DOHH2 (cell line): ENCODE measurements at regions not wholly inside any gene's neighbourhood (a gene's known extent, or its start where the extent isn't known, plus 50 kb on each side); places are given as distances from the start of the nearest gene placed in this dataset.

Source experiments
- H3F3A ChIP-seq: fragments of 200-600 bp; sonication (generic), shearing (Covaris generic); 2 replicates; pipeline ENCODE4 v1.6.0; 2016; ENCODE audit warnings: antibody characterized with exemption, mild to moderate bottlenecking; ENCODE audit not compliant: control insufficient read depth, insufficient read depth
- H3K27ac ChIP-seq: fragments of 200-600 bp; sonication (generic); 2 replicates; pipeline ENCODE4 v1.5.1; 2014; ENCODE audit warnings: low read depth, mild to moderate bottlenecking, low read length, moderate library complexity
- H3K27me3 ChIP-seq: fragments of 200-600 bp; sonication (generic); 2 replicates; pipeline ENCODE4 v1.6.1; 2014; ENCODE audit warnings: mild to moderate bottlenecking, low read length, mixed read lengths; ENCODE audit not compliant: control insufficient read depth
- H3K36me3 ChIP-seq: fragments of 200-600 bp; sonication (generic); 2 replicates; pipeline ENCODE4 v1.6.1; 2014; ENCODE audit warnings: mild to moderate bottlenecking, low read length, moderate library complexity, mixed read lengths; ENCODE audit not compliant: control insufficient read depth
- H3K4me1 ChIP-seq: fragments of 200-600 bp; sonication (generic); 2 replicates; pipeline ENCODE4 v1.6.1; 2014; ENCODE audit warnings: mild to moderate bottlenecking, low read length, mixed read lengths; ENCODE audit not compliant: control insufficient read depth
- H3K4me2 ChIP-seq: fragments of 200-600 bp; sonication (generic); 2 replicates; pipeline ENCODE4 v1.6.0; 2014; ENCODE audit warnings: mild to moderate bottlenecking, low read length, moderate library complexity
- H3K4me3 ChIP-seq: fragments of 200-600 bp; sonication (generic); 2 replicates; pipeline ENCODE4 v1.5.1; 2014; ENCODE audit warnings: mild to moderate bottlenecking, low read length, mixed read lengths
- H3K79me2 ChIP-seq: fragments of 200-600 bp; sonication (generic); 2 replicates; pipeline ENCODE4 v1.6.1; 2014; ENCODE audit warnings: mild to moderate bottlenecking, low read length, mixed read lengths; ENCODE audit not compliant: control insufficient read depth
- H3K9me2 ChIP-seq: fragments of 200-600 bp; sonication (generic); replicated peaks from 2 replicates; pipeline ENCODE4 v1.6.1; 2014; ENCODE audit warnings: mild to moderate bottlenecking, low read length, mixed read lengths; ENCODE audit not compliant: control insufficient read depth
- H3K9me3 ChIP-seq: fragments of 200-600 bp; sonication (generic); 2 replicates; pipeline ENCODE4 v1.6.1; 2014; ENCODE audit warnings: antibody characterized with exemption, low read length, mixed read lengths; ENCODE audit not compliant: control insufficient read depth, insufficient read depth
- H4K20me1 ChIP-seq: fragments of 200-600 bp; sonication (generic); 2 replicates; pipeline ENCODE4 v1.6.0; 2014; ENCODE audit warnings: low read depth, mild to moderate bottlenecking, antibody characterized with exemption, low read length, moderate library complexity; ENCODE audit not compliant: control insufficient read depth, insufficient read depth
- EZH2phosphoT487 ChIP-seq: fragments of 200-600 bp; sonication (generic); IDR thresholded peaks from 2 replicates; pipeline ENCODE4 v1.6.1; 2017; ENCODE audit warnings: borderline replicate concordance, mild to moderate bottlenecking, antibody characterized with exemption, low read length, moderate library complexity, mixed read lengths
- TF ChIP-seq, protein P1 (sequence below): fragments of 200-600 bp; sonication (generic); IDR thresholded peaks from one replicate; pipeline ENCODE4 v1.5.1; 2014; ENCODE audit warnings: antibody characterized with exemption, mild to moderate bottlenecking, low read depth, low read length; ENCODE audit not compliant: poor library complexity, severe bottlenecking

- no peak overlapping the region for H3K4me2 ChIP-seq
- no peaks in the 10 kb centered on the region for H3F3A ChIP-seq
- no peak overlapping the region for H3K27ac ChIP-seq
- no peaks in the 10 kb centered on the region for H3K4me1 ChIP-seq
- TF ChIP-seq, protein P1, sequence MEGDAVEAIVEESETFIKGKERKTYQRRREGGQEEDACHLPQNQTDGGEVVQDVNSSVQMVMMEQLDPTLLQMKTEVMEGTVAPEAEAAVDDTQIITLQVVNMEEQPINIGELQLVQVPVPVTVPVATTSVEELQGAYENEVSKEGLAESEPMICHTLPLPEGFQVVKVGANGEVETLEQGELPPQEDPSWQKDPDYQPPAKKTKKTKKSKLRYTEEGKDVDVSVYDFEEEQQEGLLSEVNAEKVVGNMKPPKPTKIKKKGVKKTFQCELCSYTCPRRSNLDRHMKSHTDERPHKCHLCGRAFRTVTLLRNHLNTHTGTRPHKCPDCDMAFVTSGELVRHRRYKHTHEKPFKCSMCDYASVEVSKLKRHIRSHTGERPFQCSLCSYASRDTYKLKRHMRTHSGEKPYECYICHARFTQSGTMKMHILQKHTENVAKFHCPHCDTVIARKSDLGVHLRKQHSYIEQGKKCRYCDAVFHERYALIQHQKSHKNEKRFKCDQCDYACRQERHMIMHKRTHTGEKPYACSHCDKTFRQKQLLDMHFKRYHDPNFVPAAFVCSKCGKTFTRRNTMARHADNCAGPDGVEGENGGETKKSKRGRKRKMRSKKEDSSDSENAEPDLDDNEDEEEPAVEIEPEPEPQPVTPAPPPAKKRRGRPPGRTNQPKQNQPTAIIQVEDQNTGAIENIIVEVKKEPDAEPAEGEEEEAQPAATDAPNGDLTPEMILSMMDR = no peak
- no peaks in the 10 kb centered on the region for H3K79me2 ChIP-seq
- H4K20me1 ChIP-seq = no peaks in the 10 kb centered on the region
- H3K9me2 ChIP-seq = no peaks in the 10 kb centered on the region
- H3K4me3 ChIP-seq = no peak overlapping the region
- no peaks in the 10 kb centered on the region for H3K36me3 ChIP-seq
- H3K27me3 ChIP-seq = peaks cover 6% of the 10 kb centered on the region; the same call in 1 of the 2 replicates
- H3K9me3 ChIP-seq = no peaks in the 10 kb centered on the region
Measured at GRCh38 chr2:136487421-136487820, 277.9 kb upstream of the THSD7B start.

- H3K4me1 ChIP-seq = no peaks in the 10 kb centered on the region
- H3F3A ChIP-seq = no peaks in the 10 kb centered on the region
- H3K79me2 ChIP-seq = no peaks in the 10 kb centered on the region
- no peak overlapping the region for H3K4me3 ChIP-seq
- H3K9me3 ChIP-seq = no peaks in the 10 kb centered on the region
- no peak for TF ChIP-seq EZH2phosphoT487
- TF ChIP-seq, protein P1 = no peak
- H3K27ac ChIP-seq = no peak overlapping the region
- no peak overlapping the region for H3K4me2 ChIP-seq
- H3K9me2 ChIP-seq = no peaks in the 10 kb centered on the region
- H3K36me3 ChIP-seq = no peaks in the 10 kb centered on the region
- H4K20me1 ChIP-seq = no peaks in the 10 kb centered on the region
- H3K27me3 ChIP-seq = peaks cover 6% of the 10 kb centered on the region; the same call in 1 of the 2 replicates
Measured at GRCh38 chr2:136486115-136486514, 279.2 kb upstream of the THSD7B start.

GRCh38 chr2:136482966-136483365, 282.4 kb upstream of the THSD7B start:
- no peak overlapping the region for H3K27ac ChIP-seq
- no peaks in the 10 kb centered on the region for H3K36me3 ChIP-seq
- H3K4me2 ChIP-seq = no peak overlapping the region
- H3K9me2 ChIP-seq = no peaks in the 10 kb centered on the region
- no peak overlapping the region for H3K4me3 ChIP-seq
- no peak for TF ChIP-seq EZH2phosphoT487
- TF ChIP-seq, protein P1 = no peak
- no peaks in the 10 kb centered on the region for H3K27me3 ChIP-seq
- no peaks in the 10 kb centered on the region for H3K4me1 ChIP-seq
- 0 out of 2 replicates have a peak, but pooled peaks cover 5% of the 10 kb centered on the region for H3K9me3 ChIP-seq
- no peaks in the 10 kb centered on the region for H3K79me2 ChIP-seq
- H3F3A ChIP-seq = no peaks in the 10 kb centered on the region
- no peaks in the 10 kb centered on the region for H4K20me1 ChIP-seq

- no peak overlapping the region for H3K27ac ChIP-seq
- H3K4me2 ChIP-seq = no peak overlapping the region
- no peaks in the 10 kb centered on the region for H3K27me3 ChIP-seq
- no peaks in the 10 kb centered on the region for H3K4me1 ChIP-seq
- H4K20me1 ChIP-seq = no peaks in the 10 kb centered on the region
- no peak overlapping the region for H3K4me3 ChIP-seq
- no peaks in the 10 kb centered on the region for H3K36me3 ChIP-seq
- H3K9me3 ChIP-seq = 0 out of 2 replicates have a peak, but pooled peaks cover 5% of the 10 kb centered on the region
- TF ChIP-seq, protein P1 = no peak
- no peak for TF ChIP-seq EZH2phosphoT487
- H3K79me2 ChIP-seq = no peaks in the 10 kb centered on the region
- no peaks in the 10 kb centered on the region for H3K9me2 ChIP-seq
- H3F3A ChIP-seq = no peaks in the 10 kb centered on the region
Measured at GRCh38 chr2:136482006-136482405, 283.3 kb upstream of the THSD7B start.
